SK-N-MC (cell line): ENCODE measurements at regions not wholly inside any gene's neighbourhood (a gene's known extent, or its start where the extent isn't known, plus 50 kb on each side); places are given as distances from the start of the nearest gene placed in this dataset.

Experiments used
- DNase-seq: peaks from one replicate; pipeline ENCODE4 v3.0.0-alpha.2; 2011; ENCODE audit warnings: low read depth, low spot score
- H3K27ac ChIP-seq: fragments of 200-600 bp; sonication (generic); 2 replicates; pipeline ENCODE4 v1.5.1; 2016; ENCODE audit warnings: mixed run types
- H3K36me3 ChIP-seq: fragments of 200-600 bp; sonication (generic); 2 replicates; pipeline ENCODE4 v1.6.1; 2017; ENCODE audit warnings: antibody characterized with exemption, low read length, mixed read lengths; ENCODE audit not compliant: insufficient read depth
- H3K4me3 ChIP-seq: fragments of 200-600 bp; sonication (generic); 2 replicates; pipeline ENCODE4 v1.5.1; 2016
- H3K9ac ChIP-seq: fragments of 200-600 bp; sonication (generic); 2 replicates; pipeline ENCODE4 v1.8.0; 2017; ENCODE audit warnings: mixed run types, mixed read lengths; ENCODE audit not compliant: insufficient read length
- H3K9me3 ChIP-seq: fragments of 200-600 bp; sonication (generic); 2 replicates; pipeline ENCODE4 v1.6.1; 2017; ENCODE audit warnings: low read depth, mild to moderate bottlenecking, antibody characterized with exemption, low read length, moderate library complexity, mixed read lengths
- EZH2 ChIP-seq: fragments of 200-600 bp; sonication (generic); IDR thresholded peaks from one replicate; pipeline ENCODE4 v1.6.1; 2017; ENCODE audit warnings: antibody characterized with exemption
- FOXP2 ChIP-seq: optimal IDR thresholded peaks from 2 replicates; pipeline ENCODE3; 2011; ENCODE audit warnings: mild to moderate bottlenecking, moderate library complexity; ENCODE audit not compliant: insufficient read depth; ENCODE audit errors: extremely low read length, control extremely low read depth
- POLR2AphosphoS5 ChIP-seq: IDR thresholded peaks from 2 replicates; pipeline ENCODE4 v1.6.1; 2012; ENCODE audit warnings: mild to moderate bottlenecking, low read depth, low read length, borderline replicate concordance

- H3K36me3 ChIP-seq, result no peaks in the 10 kb centered on the region
- no peak overlapping the region for H3K9ac ChIP-seq
- no peaks in the 10 kb centered on the region for H3K9me3 ChIP-seq
- no peak overlapping the region for H3K4me3 ChIP-seq
- TF ChIP-seq FOXP2 (no peak), POLR2AphosphoS5 (no peak), EZH2 (no peak)
- H3K27ac ChIP-seq, result no peak overlapping the region
- no peak for DNase-seq
Measured at GRCh38 chr12:114912811-114913210, 228.8 kb upstream of the TBX3 start.

GRCh38 chr12:114911196-114911595, 227.2 kb upstream of the TBX3 start:
- DNase-seq, result no peak
- Histone ChIP-seq H3K9ac (no peak overlapping the region), H3K9me3 (no peaks in the 10 kb centered on the region), H3K27ac (no peak overlapping the region), H3K4me3 (no peak overlapping the region), H3K36me3 (no peaks in the 10 kb centered on the region)
- TF ChIP-seq FOXP2, result no peak
- no peak for TF ChIP-seq EZH2
- TF ChIP-seq POLR2AphosphoS5, result no peak

GRCh38 chr12:114904254-114905003, 220.5 kb upstream of the TBX3 start:
- H3K9me3 ChIP-seq, result no peaks in the 10 kb centered on the region
- H3K27ac ChIP-seq, result no peak overlapping the region
- DNase-seq, result no peak
- TF ChIP-seq POLR2AphosphoS5 (no peak), FOXP2 (no peak), EZH2 (no peak)
- no peak overlapping the region for H3K9ac ChIP-seq
- no peak overlapping the region for H3K4me3 ChIP-seq
- H3K36me3 ChIP-seq, result no peaks in the 10 kb centered on the region

GRCh38 chr12:114903083-114903691, 219.2 kb upstream of the TBX3 start:
- no peak overlapping the region for H3K9ac ChIP-seq
- no peak for DNase-seq
- no peak overlapping the region for H3K27ac ChIP-seq
- no peaks in the 10 kb centered on the region for H3K9me3 ChIP-seq
- no peak for TF ChIP-seq POLR2AphosphoS5
- no peak for TF ChIP-seq FOXP2
- TF ChIP-seq EZH2, result no peak
- H3K4me3 ChIP-seq, result no peak overlapping the region
- no peaks in the 10 kb centered on the region for H3K36me3 ChIP-seq

GRCh38 chr12:114902665-114903064, 218.7 kb upstream of the TBX3 start:
- Histone ChIP-seq H3K9ac (no peak overlapping the region), H3K27ac (no peak overlapping the region), H3K36me3 (no peaks in the 10 kb centered on the region), H3K9me3 (no peaks in the 10 kb centered on the region), H3K4me3 (no peak overlapping the region)
- no peak for DNase-seq
- no peak for TF ChIP-seq EZH2
- TF ChIP-seq FOXP2, result no peak
- TF ChIP-seq POLR2AphosphoS5, result no peak

- no peak overlapping the region for H3K27ac ChIP-seq
- DNase-seq, result no peak
- no peaks in the 10 kb centered on the region for H3K9me3 ChIP-seq
- H3K36me3 ChIP-seq, result no peaks in the 10 kb centered on the region
- no peak overlapping the region for H3K4me3 ChIP-seq
- TF ChIP-seq FOXP2 (no peak), POLR2AphosphoS5 (no peak), EZH2 (no peak)
- H3K9ac ChIP-seq, result no peak overlapping the region
Measured at GRCh38 chr12:114901316-114901715, 217.3 kb upstream of the TBX3 start.

- H3K36me3 ChIP-seq, result no peaks in the 10 kb centered on the region
- TF ChIP-seq POLR2AphosphoS5 (no peak), EZH2 (no peak), FOXP2 (no peak)
- no peak overlapping the region for H3K4me3 ChIP-seq
- H3K27ac ChIP-seq, result no peak overlapping the region
- no peaks in the 10 kb centered on the region for H3K9me3 ChIP-seq
- no peak overlapping the region for H3K9ac ChIP-seq
- no peak for DNase-seq
Measured at GRCh38 chr12:114898159-114898558, 214.2 kb upstream of the TBX3 start.

GRCh38 chr12:114895827-114896226, 211.9 kb upstream of the TBX3 start:
- Histone ChIP-seq H3K9me3 (no peaks in the 10 kb centered on the region), H3K36me3 (no peaks in the 10 kb centered on the region), H3K4me3 (no peak overlapping the region), H3K27ac (no peak overlapping the region), H3K9ac (no peak overlapping the region)
- DNase-seq, result no peak
- TF ChIP-seq FOXP2, result no peak
- no peak for TF ChIP-seq POLR2AphosphoS5
- no peak for TF ChIP-seq EZH2

- Histone ChIP-seq H3K9ac (no peak overlapping the region), H3K36me3 (no peaks in the 10 kb centered on the region), H3K9me3 (no peaks in the 10 kb centered on the region), H3K27ac (no peak overlapping the region), H3K4me3 (no peak overlapping the region)
- no peak for TF ChIP-seq FOXP2
- TF ChIP-seq EZH2, result no peak
- no peak for TF ChIP-seq POLR2AphosphoS5
- DNase-seq, result no peak
Measured at GRCh38 chr12:114895081-114895480, 211.1 kb upstream of the TBX3 start.
